Sciatic nerve (tissue), 2 donors: ENCODE measurements at regions not wholly inside any gene's neighbourhood (a gene's known extent, or its start where the extent isn't known, plus 50 kb on each side); places are given as distances from the start of the nearest gene placed in this dataset.
"Not testable (repeated sequence)": the region's sequence is repeated elsewhere in the genome, so short reads cannot be mapped to it uniquely, and the experiment has no call there.

Experiments
- ATAC-seq: fragments of 200-7000 bp; cut with Tn5 transposase; one replicate; pipeline ENCODE4 v1.9.1; 2020; ENCODE audit warnings: mild to moderate bottlenecking, moderate library complexity
- DNase-seq: peaks from one replicate; pipeline ENCODE4 v3.0.0-alpha.2; 2020; ENCODE audit warnings: low spot score
- intact Hi-C: fragments of 100-400 bp; cut with DNase I; formaldehyde crosslinking; loops from one replicate; pipeline ENCODE4 v1.14.2; 2022
- donor health status: DM: no; HTN: no; CAD: no.
- donor health status: DM: no; HTN: no; CAD: no.

DNA sequence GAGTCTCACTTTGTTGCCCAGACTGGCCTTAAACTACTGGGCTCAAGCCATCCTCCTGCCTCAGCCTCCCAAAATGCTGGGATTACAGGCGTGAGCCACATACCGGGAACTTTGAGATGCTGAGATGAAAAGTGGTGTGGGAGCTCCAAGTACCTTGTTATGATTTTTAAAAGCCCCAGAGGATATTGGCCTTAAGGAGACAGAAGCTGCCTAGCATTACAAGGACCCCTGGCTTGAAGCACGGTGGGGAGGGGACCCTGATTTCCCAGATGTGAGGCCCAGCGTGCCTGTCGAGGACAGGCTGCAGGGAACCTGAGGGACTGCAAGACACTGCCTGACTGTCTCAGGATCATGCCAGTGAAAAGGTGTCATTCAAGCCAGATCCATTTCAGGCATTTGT is 75.3 kb upstream of the TIAM2 start:
- DNase-seq (no peak), ATAC-seq (peak; percentile 13)
- intact Hi-C loops, result loop anchor here (10.0 kb wide), 1 partner anchor 255 kb away; no protein-coding TSS in a partner anchor

DNA sequence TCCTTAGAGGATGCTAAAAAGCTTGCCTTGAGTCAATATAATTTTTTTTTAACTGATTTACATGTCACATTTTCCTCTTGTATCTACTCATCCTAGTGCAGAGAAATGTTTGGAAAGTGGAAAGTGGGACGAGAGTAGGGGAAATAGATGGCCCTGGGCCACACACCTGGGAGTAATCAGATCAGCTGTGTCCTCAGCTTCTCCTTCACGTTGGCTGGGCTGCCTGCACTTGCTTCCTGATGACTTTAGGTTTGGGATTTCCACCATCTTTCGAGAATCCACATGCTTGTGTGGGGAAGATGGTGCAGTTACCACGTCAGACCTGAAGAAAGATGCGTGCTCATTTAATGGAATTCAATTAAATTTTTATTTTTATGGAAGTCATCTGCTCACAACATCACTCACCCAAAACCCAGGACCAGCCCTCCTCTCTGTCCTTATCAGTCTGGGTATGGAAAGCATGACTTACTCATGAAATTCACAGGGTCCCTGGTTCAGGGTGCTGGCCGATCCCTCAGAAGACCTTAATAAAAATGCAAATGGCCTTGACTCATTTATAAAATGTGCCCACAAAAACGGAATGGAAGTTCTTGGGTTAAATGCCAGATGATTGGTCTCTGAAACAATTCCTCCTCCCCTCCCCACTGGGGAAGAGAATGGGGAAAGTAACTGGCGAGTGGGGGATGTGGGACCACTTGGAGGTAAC is 74.5 kb upstream of the TIAM2 start:
- intact Hi-C loops, result loop anchor here (10.0 kb wide), 1 partner anchor 254 kb away; no protein-coding TSS in a partner anchor
- ATAC-seq, result peak; percentile 59
- DNase-seq, result no peak

DNA sequence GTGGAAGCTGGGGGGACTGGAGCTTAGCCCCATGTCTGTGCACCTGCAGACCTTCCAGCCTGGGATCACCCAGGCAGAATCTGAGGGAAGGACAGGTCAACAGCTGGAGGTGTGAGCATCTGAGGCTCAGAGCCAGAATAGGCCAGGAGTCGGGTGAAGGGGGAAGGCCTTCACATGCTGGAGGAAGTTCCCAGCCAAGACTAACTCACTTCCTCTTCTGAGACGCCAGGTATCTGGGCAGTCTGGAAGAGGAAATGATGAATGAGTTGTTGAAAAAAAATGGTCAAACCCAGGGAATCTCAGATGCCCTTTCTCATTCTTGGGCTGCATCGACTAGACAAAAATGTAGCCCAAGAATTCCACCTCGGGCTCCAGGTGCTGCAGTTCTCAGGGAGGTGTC is 73.6 kb upstream of the TIAM2 start:
- ATAC-seq (no peak), DNase-seq (no peak)
- intact Hi-C loops, result loop anchor here (10.0 kb wide), 1 partner anchor 253 kb away; no protein-coding TSS in a partner anchor

DNA sequence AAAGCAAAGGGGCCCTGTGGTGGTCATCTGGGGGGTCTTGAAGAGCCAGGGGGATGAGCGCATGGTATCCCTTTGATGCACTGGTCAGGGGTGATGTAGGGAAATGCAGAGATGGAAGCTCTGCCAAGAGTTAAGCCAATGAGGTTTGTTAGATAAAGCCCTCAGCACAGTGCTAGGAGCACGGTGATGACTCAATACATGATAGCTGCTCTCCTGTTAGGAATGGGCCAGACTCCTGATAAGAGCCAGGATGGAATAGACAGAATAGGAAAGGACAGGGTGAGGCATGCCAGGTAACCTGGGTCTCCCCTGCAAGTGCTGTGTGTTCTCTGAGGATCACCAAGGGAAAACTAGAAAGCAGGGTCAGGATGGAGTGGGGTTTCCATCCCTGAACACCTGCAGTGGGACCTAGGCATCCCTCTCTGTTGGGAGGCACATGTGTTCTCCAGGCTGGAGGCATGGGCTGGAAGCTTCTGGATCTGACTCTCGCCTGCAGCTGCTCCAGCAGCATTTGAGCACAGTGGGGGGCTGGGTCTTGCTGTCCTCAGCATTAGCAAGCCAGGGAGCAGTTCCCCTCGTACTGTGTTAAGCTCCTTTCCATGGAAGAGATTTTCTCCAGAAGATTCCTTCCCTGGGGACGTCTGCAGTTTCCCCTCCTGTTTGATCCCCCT is 71.8 kb upstream of the TIAM2 start:
- no peak for DNase-seq
- no peak for ATAC-seq
- intact Hi-C loops, result loop anchor here (10.0 kb wide), 1 partner anchor 251 kb away; no protein-coding TSS in a partner anchor

DNA sequence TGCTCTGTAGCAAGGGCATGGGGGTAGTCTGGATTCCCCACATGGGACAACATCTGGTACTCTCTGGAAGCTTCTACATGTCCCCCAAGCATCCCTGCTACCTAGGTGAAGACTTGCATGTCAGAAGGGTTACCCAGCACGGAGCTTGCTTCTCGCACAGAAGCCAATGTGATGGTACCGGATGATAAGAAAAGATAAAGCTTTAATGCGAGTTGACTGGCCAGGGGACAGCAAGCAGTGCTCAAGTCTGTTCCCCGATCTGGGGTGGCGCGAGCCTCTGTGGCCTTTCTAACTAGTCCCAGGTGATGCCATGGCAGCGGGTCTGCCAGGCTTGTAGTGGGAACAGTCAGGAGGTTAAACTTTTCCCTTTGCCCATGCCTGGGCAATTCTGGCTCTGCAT is 70.0 kb upstream of the TIAM2 start:
- ATAC-seq, result no peak
- intact Hi-C loops, result loop anchor here (10.0 kb wide), 1 partner anchor 250 kb away; no protein-coding TSS in a partner anchor
- no peak for DNase-seq

DNA sequence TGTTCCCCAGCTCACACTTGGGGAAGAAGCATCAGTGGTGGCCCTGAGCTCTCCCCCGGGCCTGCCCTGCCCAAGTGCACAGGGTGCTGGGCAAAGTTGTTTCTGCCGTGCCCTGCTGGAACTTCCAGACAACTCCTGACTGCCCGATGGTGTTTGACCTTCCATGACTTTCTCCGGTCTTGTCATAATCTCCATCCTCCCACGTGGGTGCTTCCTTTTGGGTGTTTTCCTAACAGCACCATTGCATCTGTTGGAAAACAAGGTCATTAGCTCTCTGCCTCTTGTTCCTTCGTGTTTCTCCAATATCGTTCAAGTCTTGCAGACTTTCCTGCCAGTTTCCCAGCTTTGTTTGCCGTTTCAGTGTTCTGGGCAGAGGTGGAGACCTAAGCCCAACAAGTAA is 68.7 kb upstream of the TIAM2 start:
- ATAC-seq, result no peak
- intact Hi-C loops, result loop anchor here (10.0 kb wide), 1 partner anchor 248 kb away; no protein-coding TSS in a partner anchor
- DNase-seq, result no peak

DNA sequence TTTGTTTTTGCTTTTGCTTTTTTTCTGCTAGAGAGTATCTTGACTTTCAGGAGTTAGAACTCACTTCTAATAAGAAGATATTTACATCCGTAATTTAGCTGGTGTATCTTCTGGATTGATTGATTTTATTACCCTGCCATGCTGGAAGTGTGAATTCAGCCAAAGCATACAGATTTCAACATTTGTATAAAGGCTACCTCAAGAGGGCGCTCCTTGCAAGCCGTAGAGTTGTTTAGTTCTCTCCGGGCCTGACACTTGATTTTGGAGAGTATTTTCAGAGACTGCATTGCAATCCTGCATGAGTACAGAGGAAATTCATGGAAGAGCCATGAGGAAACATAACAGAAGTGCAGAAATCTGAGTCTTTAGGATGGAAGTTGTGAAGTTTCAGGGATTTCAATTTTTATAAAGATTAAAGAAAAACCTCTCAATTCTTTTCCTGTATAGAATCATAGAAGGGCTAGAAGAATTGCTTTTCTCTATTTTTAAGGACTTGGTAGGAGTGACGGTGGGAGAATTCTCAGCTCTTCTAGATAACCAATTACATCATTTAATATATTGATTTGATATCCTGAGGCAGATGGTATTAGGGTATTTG is 66.7 kb upstream of the TIAM2 start:
- DNase-seq (peak; percentile 69), ATAC-seq (peak; percentile 67)
- intact Hi-C loops, result loop anchor here (10.0 kb wide), 1 partner anchor 246 kb away; no protein-coding TSS in a partner anchor

DNA sequence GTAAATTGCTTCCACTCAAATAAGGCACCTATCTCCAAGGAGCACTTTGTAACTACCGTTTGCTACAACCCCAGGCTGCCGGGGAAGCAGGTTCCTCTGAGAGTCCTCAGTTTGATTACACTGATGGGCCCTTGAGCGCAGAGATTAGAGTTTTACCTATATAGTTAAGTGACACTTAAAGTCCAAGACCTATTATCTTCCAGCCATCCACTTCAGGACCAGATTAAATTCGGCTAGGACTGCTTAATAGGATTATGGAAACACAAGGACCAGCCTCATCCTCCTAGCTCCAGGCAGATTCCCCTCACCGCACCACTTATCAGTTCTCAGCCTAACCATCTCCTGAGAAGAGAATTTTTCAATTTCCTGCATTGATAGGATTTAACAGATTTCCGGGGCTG is 64.7 kb upstream of the TIAM2 start:
- ATAC-seq (no peak), DNase-seq (no peak)
- intact Hi-C loops, result no loop called here

DNA sequence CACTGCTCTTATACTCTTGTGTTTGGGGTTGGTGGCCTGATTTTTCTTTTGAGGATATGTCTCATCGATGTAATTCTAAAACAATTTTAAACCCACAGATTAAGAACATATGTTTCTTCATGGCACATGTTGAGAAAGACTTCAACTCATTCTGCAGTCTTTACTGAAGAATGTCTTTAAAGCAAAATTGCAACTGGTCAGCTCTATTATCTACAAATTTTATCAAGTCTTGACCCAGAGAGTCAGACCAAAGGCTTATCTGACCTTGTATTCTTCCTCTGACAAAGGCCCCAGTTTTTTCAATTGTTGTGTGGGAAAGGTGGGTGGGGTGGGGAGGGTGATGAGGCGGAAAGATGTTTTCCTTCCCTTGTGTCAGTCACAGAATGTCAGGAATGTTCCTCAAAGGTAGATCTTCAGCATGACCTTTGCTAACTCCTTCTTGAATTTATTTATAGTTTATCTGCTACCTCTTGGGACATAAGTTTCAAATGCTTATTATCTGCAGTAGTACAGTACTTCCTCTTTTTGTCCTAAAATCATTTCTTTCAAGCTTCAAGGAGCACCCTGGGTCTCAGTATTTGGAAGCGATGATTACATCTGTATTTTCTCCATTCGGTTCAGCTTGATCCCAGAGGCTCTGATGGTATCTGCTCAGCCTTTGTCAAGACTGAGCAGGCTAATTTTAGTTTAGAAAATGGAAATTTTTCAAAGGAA is 63.2 kb upstream of the TIAM2 start:
- no peak for ATAC-seq
- intact Hi-C loops, result no loop called here
- no peak for DNase-seq

DNA sequence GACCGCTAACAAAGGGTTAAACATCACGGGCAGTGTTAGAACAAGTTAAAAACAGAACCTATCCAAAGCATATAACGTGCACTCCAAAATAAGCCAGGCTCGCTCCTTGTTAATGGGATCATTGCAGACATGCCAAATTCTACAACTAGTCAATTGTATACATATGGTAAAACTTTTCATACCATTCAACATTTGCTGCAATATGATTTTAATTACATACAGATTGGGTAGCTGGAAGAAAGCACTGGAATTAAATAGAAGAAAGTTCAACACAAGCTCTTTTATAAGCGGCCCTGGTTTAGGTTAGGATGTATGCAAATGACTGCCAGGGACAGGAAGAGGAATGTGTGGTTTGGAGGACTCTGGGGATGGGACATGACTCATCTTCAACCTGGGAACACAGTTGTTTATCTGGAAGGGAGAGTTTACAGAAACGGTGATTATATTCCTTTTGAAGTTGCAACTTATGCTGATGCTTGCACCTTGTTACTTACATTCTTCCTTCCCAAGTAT is 62.5 kb upstream of the TIAM2 start:
- intact Hi-C loops, result no loop called here
- DNase-seq (no peak), ATAC-seq (no peak)

DNA sequence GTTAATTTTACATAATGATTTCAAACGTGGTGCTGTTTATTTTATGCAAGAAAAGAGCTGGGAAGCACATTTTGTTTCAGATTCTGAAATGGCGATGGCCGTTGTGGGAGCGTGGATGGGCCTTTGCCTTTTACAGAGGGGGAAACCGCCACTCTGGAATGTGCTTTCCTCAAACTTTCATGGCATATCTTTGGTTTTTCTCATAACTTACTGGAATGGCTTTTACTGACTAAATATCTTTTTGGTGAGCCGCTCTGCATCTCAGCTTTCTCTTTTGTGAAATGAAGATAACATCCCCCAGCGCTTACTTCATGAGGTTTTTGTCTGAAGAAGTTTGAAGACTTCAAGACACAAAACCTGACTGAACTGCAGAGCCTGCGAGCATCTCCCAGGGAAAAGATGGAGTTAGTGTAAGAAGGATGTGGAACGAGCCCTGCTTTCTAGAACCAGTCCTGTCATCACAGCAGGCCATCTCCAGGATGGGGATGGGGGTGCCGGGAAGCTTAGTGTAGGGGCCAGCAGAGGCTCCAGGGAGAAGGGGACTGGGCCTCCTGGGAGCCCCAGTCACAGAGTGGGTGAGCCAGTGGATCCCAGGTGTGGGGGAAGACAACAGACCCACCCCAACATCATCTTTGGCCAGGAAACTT is 61.8 kb upstream of the TIAM2 start:
- ATAC-seq, result no peak
- DNase-seq, result no peak
- intact Hi-C loops, result no loop called here

DNA sequence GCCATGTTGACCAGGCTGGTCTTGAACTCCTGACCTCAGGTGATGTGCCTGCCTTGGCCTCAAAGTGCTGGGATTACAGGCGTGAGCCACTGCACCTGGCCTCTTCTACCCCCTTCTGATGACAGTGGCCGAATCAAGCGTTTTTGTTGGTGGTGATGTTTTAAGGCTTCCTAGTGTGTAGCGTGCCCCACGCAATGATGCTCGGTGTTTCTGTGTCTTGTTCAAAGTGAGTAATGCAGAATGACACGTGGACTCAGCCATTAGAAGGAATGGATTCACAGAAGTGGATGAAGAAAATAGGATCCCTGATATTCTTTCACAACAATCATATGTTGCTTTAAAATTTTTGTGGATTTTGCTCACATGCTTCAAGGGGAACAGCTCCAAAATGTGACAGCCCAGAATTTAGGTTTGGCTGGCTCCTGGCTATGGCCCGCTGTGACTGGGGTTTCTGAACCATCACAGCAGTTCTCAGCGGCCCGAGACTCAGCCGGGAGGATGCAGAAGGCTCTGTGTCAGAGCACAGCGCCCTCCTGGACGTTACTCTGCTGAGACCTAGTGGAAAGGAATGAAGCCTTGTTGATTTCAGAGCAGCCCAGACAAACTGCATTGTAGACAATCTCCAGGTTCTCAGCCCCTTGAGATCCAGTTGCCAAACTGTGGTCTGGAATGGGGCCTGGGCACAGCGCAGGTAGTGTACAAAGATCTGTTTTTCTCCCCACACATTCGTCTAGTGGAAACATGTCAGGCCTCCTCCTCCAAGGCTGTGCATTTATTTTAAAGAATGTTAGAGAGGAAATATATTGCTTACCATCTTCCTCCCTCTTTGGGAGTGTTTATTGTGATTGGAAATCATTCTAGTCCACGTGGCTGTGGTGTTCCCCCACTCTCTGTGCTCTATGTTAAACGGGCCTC is 57.6 kb upstream of the TIAM2 start:
- ATAC-seq (peak; percentile 64), DNase-seq (no peak)
- intact Hi-C loops, result no loop called here

DNA sequence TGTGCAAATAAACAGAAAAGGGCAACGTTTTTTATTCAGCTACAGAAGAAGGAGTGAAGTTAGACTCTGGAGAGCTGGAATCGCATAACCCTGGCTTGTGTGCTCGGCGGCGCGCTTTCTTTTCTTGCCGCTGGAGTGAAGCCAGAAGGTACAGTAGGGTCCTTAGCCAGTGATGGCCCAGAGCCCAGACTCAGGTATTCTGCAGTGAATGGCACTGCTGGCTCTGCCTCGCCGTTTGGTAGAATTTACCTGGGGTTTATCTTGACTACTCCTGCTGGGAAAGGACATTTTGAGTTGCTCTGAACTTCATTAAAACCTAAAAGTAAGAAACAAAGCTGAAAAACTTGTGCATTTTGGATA is 56.9 kb upstream of the TIAM2 start:
- DNase-seq, result no peak
- no peak for ATAC-seq
- intact Hi-C loops, result no loop called here

DNA sequence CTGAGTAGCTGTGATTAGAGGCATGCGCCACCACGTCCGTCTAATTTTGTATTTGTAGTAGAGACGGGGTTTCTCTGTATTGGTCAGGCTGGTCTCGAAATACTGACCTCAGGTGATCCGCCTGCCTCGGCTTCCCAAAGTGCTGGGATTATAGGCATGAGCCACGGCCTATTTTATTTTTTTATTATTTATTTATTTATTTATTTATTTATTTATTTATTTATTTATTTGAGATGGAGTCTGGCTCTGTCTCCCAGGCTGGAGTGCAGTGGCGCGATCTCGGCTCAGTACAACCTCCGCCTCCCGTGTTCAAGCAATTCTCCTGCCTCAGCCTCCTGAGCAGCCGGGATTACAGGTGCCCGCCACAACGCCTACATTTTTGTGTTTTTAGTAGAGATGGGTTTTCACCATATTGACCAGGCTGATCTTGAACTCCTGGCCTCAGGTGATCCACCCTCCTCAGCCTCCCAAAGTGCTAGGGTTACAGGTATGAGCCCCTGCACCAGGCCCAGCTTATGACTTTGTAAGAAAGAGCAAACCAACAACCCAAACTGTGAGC is 56.3 kb upstream of the TIAM2 start:
- ATAC-seq, intact Hi-C loops, DNase-seq: not testable (repeated sequence)

DNA sequence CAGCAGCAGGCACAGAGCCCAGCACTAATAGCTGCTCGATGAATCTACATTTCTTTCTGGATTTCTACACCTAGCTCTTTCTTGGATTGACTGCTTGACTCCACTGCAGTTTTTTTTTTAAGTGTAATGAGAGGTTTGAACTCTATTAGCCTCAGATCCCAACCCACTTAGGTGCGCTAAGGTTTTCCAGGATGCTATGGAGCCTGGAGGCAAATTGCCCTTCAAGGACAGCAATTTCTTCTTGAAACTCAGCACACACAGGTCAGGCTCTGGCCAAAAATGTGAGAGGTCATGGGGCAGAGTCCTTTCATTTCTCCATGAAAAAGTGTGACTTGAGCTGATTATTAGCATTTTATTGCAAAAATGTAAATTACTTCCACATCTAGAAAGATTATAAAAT is 52.3 kb upstream of the TIAM2 start:
- DNase-seq, result no peak
- intact Hi-C loops, result no loop called here
- ATAC-seq, result no peak

DNA sequence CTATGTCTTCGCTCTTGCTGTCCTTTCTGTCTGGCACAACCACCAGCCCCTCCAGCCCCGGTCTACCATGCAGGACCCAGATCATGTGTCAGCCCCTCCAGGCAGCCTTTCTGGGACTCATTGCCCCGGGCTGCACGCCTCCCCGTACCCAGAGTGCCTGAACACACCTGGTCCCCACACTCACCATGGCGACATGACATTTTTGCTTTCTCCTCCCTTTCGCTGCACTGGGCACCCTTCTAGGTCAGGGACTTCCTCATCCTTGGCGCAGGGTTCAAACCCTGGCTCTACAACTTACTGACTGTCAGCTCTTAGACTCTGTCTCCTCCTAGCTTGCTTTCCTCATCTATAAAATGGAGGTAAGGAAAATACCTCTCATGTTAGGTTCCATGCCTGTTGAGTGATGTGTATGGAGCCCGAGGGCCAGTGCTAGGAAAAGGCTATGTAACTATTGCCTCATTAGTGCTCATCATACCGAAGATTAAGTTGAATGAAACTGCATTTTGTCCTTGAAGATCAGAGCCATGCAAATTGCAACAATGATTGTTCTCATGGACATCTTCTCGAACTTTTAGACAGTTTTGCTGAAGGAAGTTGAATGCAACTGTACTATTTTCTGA is 49.7 kb upstream of the TIAM2 start:
- no peak for ATAC-seq

More for the DNA sequence above, 49.7 kb upstream of the TIAM2 start:
- DNase-seq, result no peak
- intact Hi-C loops, result no loop called here
